DMS114 treated with DMSO at 0.1 percent for 48 hours (cell line): ENCODE measurements at regions not wholly inside any gene's neighbourhood (a gene's known extent, or its start where the extent isn't known, plus 50 kb on each side); places are given as distances from the start of the nearest gene placed in this dataset.

Experiments
- DNase-seq: peaks from one replicate; lab custom pipeline; 2025; ENCODE audit not compliant: unreplicated experiment; lab: John Stamatoyannopoulos, UW

DNA sequence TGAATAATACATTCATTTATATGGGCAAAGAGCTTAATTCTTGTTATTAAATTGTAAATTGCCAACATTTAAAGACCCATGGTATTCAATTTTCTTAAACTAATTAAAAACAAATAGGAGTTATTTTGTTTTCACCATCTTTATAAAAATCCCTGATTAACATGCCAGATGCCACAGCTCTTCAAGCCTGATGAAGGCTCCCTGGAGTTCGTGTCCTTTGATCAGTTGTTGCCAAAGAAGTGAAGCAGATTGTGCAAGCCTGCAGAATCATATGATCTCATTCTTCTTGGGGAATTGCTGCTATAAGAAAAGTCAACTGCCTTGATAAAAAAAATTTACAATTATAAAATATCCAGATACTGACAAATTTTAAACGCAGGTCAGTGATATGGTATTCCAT is 288.3 kb upstream of the PPFIA2 start:
- DNase-seq, result no peak

DNA sequence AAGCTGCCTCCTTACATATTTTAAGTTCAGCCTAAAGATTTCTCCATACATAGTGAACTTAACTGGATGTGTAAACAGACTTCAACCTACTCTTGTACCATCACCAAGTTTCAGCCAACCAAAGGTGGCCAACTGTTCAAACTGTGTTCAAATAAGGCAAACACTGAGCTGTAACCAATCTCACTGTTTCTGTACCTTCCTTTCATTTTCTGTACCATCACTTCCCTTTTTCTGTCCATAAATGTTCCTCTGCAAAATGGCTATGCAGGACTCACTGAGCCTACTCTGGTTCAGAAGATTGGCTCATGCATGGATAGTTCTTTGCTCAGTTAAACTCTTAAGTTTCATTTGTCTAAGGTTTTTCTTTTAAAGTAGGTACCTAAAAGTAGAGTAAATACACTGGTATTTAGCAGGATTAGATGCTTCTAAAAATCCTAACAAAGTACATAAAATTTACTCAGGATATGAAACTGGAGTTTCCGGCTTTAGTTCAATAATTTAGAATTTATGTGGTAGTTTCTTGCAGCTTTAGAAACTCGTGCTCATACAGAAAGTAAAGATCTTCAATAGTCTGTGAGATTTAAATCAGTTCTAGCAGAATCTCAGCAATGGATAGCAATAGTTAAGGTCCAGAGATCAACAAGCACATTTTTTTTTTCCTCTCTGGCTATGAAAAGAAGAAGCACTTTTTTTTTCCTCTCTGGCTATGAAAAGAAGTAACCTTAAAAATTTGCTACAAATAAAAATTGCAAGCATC is 282.0 kb upstream of the PPFIA2 start:
- no peak for DNase-seq

DNA sequence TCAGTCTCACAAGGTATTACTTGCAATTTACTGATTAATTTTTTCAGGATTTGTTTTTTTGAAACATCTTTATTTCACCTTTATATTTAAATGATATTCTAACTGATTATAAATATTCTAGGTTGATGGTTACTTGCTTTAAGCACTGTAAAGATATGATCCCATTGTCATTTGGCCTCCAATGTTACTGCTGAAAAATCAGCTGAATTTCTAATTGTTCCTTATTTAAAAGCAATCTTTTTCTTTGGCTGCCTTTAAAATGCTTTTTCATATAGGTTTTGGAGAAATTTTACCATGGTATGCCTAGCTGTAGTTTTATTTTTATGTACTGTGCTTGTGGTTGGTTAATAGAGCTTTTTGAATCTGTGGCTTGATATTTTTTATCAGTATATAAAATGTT is 275.6 kb upstream of the PPFIA2 start:
- DNase-seq, result no peak

DNA sequence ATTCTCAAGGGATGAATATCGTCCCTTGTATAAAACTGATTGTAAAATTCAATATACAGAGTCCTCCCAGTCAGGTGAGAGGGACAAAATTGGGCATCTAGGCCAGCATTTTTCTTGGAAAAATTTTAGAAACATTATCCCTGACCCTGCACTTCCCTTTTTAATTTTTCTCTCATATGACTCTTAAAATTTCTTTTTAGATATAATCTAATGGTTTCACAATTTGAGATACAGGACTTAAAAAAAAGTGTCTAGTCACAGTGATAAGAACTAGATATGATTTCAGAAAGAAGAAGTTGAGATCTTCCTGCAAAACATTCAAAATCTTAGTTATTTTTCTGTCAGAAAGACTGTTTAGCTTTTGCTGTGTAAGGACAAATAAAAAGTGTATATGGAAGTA is 270.8 kb upstream of the PPFIA2 start:
- no peak for DNase-seq

DNA sequence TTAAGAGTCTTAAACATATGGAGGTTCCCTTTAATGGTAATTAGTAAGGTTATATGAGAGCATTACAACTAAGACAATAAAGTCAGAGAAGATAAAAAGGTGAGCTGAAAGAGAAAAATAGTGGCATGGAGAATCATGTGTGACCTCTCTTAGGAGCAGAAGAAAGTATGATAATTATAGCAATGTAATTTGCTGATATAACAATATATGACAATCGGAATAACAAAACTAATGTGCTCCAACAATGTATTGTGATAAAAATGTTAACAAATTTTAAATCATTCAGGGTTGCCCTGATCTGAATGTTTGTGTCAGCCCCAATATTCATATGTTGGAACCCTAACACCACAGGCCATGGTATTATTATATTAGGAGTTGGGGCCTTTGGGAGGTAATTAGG is 269.6 kb upstream of the PPFIA2 start:
- no peak for DNase-seq

DNA sequence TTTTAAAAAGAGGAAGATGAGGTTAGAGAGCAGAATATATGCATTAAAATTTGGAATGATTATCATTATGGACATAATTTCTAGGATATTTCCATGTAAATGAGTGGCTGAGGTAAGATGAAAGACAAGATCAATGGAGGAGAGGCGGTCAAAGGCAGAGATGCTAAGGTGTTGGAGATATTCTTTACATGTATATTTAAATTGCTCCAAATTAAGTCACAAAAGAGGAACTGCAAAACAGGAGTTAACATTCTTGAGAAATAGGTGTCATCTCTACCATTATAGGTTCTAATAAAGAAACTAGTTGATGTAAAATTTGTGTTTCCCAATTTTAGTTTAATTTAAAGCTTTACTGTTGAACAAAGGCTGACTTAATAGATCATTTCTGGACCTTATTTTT is 268.5 kb upstream of the PPFIA2 start:
- DNase-seq, result no peak

DNA sequence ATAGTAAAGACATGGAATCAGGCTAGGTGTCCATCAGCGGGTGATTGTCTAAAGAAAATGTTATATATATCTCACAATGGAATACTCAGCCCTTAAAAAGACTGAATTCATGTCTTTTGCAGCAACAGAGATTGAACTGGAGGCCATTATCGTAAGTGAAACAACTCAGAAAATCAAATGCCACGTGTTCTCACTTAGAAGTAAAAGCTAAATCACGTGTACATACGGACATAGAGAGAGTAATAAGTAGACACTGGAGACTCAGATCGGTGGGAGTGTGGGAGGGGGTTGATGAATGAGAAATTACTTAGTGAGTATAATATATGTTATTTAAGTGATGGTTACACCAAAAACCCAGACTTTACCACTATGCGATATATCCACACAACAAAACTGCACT is 266.3 kb upstream of the PPFIA2 start:
- no peak for DNase-seq

DNA sequence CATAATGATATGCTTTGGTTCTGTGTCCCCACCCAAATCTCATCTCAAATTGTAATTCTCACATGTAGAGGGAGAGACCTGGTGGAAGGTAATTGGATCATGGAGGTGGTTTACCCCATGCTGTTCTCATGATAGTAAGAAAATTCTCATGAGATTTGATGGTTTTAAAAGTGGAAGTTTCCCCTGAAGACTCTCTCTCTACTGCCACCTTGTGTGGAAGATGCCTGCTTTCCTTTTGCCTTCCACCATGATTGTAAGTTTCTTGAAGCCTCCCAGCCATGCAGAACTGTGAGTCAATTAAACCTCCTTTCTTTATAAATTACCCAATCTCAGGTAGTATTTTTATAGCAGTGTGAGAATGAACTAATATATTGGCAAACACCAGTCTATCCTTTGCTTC is 260.4 kb upstream of the PPFIA2 start:
- no peak for DNase-seq

DNA sequence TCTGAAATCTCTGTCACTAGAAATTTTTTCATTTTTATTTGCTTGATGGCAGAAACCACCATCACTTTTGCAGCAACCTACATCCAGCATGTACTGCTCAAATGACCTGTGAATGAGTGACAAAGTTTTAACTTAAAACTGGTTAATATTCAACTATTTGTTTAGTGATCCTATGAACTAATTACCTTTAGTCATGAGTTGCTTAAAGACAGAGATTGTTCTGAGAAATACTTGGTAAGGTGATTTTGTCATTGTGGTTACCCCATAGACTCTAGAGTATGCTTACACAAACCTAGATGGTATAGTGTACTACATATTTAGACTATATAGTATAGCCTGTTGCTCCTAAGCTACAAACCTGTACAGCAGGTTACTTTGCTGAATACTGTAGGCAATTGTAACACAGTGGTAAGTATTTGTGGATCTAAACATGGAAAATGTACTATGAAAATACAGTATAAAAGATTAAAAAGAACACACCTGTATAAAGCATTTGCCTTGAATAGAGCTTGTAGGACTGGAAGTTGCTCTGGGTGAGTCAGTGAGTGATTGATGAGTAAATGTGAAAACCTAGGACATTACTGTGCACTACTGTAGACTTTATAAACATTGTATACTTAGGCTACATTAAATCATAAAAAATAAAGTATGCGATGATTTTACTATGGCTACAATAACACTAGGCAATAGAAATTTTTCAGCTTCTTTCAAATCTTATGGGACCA is 256.6 kb upstream of the PPFIA2 start:
- no peak for DNase-seq

DNA sequence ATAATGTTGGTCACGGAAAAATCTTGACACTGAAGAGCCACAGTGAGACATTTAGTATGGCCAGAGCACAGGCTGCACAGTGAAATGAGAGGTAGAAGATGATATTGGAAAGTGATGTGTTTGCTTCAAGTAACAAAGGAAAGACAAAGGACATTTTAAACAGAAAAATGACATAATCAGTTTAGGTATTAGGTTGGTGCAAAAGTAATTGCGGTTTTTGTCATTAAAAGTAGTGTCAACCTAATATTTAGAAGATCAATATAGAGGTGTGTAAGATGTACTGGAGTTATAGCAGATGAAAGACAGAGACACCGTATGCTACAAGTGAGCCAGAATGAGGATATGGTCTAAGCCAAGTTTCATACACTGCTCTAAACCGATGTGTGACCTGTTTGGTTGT is 253.0 kb upstream of the PPFIA2 start:
- no peak for DNase-seq

DNA sequence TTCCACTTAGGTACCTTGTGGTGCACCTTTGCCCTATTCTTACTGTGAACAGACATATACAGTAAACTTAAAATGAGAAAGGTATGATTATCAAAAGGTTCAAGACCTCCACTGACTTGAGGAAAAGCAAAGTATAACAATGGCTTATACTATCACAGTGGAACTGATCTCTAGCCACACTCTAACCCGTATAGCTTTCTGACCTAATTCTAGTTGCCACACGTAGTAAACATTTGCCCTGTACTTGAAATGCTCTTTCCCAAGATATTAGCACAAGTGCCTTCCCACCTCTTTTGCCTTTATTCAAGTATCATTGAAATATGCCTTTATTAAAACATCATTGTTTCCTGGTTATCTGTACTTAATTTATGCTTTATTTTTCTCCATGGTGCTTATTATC is 250.4 kb upstream of the PPFIA2 start:
- DNase-seq, result no peak

DNA sequence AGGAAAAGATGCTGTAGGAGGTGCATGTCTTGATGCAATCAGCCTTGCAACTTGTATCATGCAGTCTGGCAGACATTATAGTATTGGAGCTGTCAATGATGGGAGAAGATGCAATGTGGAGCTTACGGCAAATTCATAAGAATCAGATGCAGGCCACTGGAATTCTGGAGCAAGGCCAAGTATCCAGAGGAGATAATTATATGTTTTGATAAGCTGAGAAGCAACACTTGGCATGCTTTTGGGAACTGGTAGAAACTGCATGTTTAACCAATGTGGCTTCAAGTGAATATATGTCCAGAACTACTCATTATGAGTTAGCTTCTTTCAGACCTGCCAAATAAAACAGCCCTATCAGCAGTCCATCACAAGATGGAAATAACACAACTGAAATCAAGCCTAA is 249.1 kb upstream of the PPFIA2 start:
- DNase-seq, result no peak

DNA sequence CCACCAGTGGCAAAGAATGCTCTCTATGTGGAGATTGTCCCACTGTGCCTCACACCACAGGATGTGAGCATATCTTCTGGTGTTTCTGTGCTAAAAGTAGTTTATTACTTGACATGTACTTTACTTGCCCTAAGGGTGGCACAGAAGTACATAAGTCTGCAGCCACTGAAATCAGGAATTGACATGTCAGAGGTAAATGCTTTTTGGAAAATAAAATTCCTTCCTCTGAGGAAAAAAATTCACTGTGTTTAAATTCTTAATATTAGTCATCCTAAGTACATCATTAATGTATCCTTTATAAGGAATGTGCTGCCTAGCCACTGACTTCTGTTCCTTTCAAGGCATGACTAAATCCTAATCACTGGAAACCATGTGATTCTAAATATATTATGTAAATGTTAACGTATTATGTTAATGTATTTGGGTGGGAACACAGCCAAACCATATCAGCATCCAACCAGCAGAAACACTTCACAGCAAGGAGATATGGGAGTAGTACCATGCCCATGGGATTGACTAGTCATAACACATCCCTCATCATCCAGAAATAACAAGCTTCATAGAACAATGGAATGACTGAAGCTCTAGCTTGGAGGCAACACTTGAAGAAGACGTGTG is 239.7 kb upstream of the PPFIA2 start:
- no peak for DNase-seq

DNA sequence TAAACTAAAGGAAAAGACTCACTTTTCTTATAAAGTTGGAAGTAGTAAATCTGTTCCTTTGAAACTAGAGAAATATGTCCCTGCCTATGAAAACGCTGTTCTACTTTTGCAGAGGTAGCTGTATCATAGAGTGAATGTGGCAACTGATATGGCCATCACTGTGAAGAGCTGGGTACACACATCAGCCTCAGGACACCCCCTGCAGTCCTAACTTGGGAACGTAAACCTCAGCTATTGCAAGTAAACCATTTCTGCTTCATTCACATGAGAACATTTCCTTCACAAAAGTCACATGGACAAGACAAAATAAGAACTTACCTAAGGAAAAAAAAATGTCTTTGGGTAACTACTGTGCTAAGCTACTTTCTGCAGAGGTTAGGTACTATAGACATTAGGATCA is 233.3 kb upstream of the PPFIA2 start:
- peak; percentile 6 for DNase-seq

DNA sequence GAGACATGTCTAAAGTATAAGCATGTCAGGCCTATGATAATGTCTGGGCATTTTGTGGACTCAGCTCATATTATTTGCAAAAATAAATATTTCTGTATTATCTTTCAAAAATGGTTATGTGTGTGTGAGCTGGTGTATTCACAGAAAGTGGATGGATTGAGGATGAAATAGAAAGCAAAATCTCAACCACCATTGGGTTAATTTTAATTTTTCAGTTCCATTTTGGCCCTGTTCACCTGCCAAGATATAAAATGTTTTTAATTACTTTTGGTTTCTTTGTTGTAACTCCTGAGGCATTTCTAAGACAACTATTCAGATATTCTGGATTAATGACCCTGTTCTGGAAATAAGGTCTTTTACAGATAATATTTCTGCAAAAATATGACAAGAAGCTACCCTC is 232.7 kb upstream of the PPFIA2 start:
- no peak for DNase-seq

DNA sequence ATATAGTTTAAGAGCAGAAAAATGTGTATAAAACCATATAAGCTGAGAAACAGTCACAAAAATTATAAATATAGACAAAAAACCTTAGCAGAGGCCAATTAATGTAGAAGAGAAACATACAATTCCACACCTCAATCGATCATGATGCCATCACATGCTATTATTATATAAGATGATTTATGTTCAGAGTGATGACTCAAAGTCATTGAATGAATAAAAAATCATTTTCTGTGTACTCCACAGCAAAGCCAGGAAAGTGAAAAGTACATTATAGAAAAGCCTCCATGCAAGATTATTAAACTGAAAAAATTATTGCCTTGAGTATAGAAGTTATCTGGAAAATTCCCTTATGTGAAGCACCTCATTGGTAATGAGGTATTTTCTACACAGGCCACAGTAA is 229.2 kb upstream of the PPFIA2 start:
- DNase-seq, result no peak

DNA sequence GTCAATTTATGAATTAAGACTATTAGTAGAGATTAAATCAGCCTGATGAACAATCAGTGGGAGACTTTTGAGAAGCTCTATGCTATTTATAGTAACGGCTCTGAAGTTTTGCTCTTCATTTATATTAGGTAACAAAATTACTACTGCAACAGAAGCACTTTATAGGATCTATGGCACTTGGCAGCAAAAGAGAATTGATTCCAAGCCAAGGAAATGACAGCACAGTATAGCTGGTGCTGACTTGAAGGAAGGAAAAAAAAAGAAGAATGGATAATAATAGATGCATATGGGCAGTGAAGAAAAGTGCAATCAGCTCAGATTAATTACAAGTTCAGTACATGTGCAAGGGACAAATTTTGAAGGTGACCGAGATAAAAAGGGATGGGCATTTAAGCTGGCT is 228.2 kb upstream of the PPFIA2 start:
- no peak for DNase-seq

DNA sequence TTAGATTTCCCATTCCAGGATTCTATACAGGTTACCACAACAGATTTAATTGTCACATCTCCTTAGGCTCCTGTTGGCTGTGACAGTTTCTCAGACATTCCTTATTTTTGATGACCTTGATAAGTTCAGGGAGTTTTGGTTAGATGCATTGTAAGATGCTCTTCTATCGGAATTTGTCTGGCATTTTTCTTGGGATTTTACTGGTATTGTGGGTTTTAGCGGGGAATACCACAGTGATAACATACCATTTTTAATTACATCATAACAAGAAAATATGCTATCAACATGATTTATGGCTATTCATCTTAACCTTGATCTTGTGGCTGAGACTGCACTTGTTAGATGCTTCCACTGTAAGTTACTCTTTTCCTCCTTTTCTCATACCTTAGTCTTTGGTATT is 217.5 kb upstream of the PPFIA2 start:
- DNase-seq, result no peak

DNA sequence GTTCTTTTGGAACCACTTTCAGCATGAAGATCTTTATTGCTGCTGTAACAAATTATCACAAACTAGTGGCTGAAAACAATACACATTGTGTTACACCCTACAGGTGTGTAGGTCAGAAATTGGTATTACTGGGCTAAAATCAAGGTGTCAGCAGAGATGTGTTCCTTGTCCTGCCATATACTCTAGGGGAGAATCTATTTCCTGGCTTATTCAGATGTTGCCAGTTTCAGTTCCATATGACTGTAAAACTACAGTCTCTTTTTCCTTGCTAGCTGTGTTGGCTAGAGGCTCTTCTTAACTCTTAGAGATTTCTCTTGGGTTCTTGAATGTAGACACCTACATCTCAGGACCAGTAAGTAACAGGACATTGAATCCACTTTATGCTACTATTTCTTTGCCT is 215.6 kb upstream of the PPFIA2 start:
- DNase-seq, result no peak

DNA sequence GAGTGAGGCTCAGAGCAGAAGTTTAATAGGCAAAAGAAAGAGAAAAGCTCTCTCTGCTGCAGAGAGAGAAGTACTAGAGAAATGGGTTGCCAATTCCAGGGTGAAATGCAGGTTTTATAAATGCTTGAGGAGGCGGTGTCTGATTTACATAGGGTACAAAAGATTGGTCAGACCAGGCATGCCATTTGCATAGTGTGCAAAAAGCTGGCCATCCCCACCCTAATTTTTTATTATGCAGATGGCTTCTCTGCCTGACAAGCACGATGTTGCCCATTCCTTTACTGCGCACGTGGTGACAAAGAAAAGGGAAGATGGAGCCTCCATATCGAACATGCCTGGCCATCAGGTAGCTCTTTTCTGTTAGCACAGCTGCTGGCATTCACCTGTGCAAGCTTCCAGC is 209.3 kb upstream of the PPFIA2 start:
- no peak for DNase-seq

DNA sequence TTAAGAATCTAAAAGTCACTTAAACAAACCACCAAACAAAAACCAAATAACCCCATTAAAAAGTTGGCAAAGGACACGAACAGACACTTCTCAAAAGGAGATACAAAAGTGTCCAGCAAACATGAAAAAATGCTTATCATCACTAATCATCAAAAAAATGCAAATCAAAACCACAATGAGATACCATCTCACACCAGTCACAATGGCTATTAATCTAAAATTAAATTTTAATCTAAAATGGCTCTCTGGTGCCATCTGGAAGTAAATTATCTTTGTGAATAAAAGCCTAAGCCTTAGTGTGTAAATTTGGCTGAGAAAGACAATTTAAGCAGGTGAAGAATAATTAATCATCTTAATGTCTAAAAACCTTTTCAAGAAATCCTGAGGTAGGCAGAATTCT is 204.5 kb upstream of the PPFIA2 start:
- DNase-seq, result no peak

DNA sequence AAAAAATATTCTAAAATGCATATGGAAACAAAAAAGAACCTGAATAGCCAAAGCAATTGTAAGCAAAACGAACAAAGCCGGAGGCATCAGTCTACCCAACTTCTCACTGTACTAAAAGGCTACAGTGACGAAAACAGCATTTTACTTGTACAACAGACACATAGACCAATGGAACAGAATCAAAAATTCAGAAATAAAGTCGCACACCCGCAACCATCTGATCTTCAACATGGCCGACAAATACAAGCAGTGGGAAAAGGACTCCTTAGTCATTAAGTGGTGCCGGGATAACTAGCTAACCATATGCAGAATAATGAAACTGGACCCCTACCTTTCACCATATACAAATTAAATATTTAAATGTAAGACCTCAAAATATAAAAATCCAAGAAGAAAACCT is 203.9 kb upstream of the PPFIA2 start:
- no peak for DNase-seq
